ENCODE measurements at regions not wholly inside any gene's neighbourhood (a gene's known extent, or its start where the extent isn't known, plus 50 kb on each side); places are given as distances from the start of the nearest gene placed in this dataset.

DNA sequence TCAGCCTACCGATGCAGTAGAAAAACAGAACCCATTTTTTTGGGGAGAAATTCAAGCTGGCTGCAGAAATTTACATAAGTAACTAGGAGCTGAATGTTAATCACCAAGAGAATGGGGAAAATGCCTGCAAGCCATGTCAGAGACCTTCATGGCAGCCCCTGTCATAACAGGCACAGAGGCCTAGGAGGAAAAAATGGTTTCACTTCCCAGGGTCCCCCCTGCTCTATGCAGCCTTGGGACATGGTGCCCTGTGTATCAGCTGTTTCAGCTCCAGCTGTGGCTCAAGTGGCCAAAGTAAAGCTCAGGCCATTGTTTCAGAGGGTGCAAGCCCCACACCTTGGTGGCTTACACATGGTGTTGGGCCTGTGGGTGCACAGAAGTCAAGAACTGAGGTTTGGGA, 842.5 kb downstream of the FLRT2 start:
- dilution Hi-C loops (cut with HindIII; ENCODE audit: low sequenced_read_pairs, unreplicated experiment), result no loop called here

More for the DNA sequence above, 842.5 kb downstream of the FLRT2 start:
- in situ Hi-C loops (cut with MboI; ENCODE audit: low sequenced_read_pairs) (no loop called here), intact Hi-C loops (cut with micrococcal nuclease) (no loop called here)
- H3K56ac ChIP-seq (ENCODE audit: extremely low read depth, insufficient read depth, low read length), result no peak overlapping the region
- H2AK5ac ChIP-seq (ENCODE audit: low read depth, low read length), result no peak overlapping the region
- H4K8ac ChIP-seq (ENCODE audit: low read depth in 2 of 2, low read length in 2 of 2), result no peak overlapping the region
- H3K18ac ChIP-seq (ENCODE audit: low read depth, low read length), result no peak overlapping the region
- no peak overlapping the region for H3K4me2 ChIP-seq (ENCODE audit: low read depth, low read length)
- TF ChIP-seq, protein P1, sequence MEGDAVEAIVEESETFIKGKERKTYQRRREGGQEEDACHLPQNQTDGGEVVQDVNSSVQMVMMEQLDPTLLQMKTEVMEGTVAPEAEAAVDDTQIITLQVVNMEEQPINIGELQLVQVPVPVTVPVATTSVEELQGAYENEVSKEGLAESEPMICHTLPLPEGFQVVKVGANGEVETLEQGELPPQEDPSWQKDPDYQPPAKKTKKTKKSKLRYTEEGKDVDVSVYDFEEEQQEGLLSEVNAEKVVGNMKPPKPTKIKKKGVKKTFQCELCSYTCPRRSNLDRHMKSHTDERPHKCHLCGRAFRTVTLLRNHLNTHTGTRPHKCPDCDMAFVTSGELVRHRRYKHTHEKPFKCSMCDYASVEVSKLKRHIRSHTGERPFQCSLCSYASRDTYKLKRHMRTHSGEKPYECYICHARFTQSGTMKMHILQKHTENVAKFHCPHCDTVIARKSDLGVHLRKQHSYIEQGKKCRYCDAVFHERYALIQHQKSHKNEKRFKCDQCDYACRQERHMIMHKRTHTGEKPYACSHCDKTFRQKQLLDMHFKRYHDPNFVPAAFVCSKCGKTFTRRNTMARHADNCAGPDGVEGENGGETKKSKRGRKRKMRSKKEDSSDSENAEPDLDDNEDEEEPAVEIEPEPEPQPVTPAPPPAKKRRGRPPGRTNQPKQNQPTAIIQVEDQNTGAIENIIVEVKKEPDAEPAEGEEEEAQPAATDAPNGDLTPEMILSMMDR (conservative IDR thresholded peaks at IDR 0.05; ENCODE audit: low read depth, low read length), result no peak
- TF ChIP-seq FOS (IDR thresholded peaks at IDR 0.05; ENCODE audit: low read depth, low read length) (no peak), SMC3 (IDR thresholded peaks at IDR 0.05; ENCODE audit: low read depth, low read length) (no peak), RFX5 (IDR thresholded peaks at IDR 0.05; ENCODE audit: low read depth, low read length) (no peak), BHLHE40 (IDR thresholded peaks at IDR 0.05; ENCODE audit: low read depth, low read length) (no peak), POLR2A (IDR thresholded peaks at IDR 0.05; ENCODE audit: low read depth, low read length) (no peak), CEBPB (IDR thresholded peaks at IDR 0.05; ENCODE audit: low read depth, low read length) (no peak), RAD21 (IDR thresholded peaks at IDR 0.05; ENCODE audit: low read length) (no peak), RCOR1 (IDR thresholded peaks at IDR 0.05; ENCODE audit: insufficient replicate concordance, low read length) (no peak), MAZ (IDR thresholded peaks at IDR 0.05; ENCODE audit: borderline replicate concordance, low read depth, low read length) (no peak), CHD1 (IDR thresholded peaks at IDR 0.05; ENCODE audit: low read depth, low read length) (no peak)
- TF ChIP-seq, protein P2, sequence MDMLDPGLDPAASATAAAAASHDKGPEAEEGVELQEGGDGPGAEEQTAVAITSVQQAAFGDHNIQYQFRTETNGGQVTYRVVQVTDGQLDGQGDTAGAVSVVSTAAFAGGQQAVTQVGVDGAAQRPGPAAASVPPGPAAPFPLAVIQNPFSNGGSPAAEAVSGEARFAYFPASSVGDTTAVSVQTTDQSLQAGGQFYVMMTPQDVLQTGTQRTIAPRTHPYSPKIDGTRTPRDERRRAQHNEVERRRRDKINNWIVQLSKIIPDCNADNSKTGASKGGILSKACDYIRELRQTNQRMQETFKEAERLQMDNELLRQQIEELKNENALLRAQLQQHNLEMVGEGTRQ (IDR thresholded peaks at IDR 0.05; ENCODE audit: low read depth, low read length), result no peak
- H3K9me1 ChIP-seq (ENCODE audit: insufficient read depth, low read length), result no peaks in the 10 kb centered on the region
- 100% methylated on average over 1 of the region's 1 CpG; no CpG with 5 or more reads in 1 of the 2 experiments for WGBS, 2 experiments (ENCODE audit: extremely low coverage in 2 of 2, insufficient read length in 1 of 2)
- H3K23ac ChIP-seq (ENCODE audit: low read depth, low read length), result no peak overlapping the region
- CTCF ChIA-PET, result no interaction called here
- no peaks in the 10 kb centered on the region for H3K36me3 ChIP-seq (ENCODE audit: control insufficient read depth, insufficient read depth, low read length)
- no peak overlapping the region for H2BK15ac ChIP-seq (ENCODE audit: low read depth, low read length)
- no peaks in the 10 kb centered on the region; the same call in 1 of the 2 replicates for H3K9me3 ChIP-seq (ENCODE audit: control insufficient read depth, insufficient read depth, low read length)
- H4K20me1 ChIP-seq (ENCODE audit: insufficient read depth, low read length), result no peaks in the 10 kb centered on the region
- H4K91ac ChIP-seq (ENCODE audit: insufficient read depth, low read depth, low read length), result no peak overlapping the region
- no TSS peak for BruUV-seq (replicated peaks)
- no peaks in the 10 kb centered on the region for H3K27me3 ChIP-seq (ENCODE audit: control insufficient read depth, insufficient read depth, low read length)
- DNase-seq (no peak), ATAC-seq (ENCODE audit: low read depth) (no peak)
- no peak overlapping the region for H3K27ac ChIP-seq (ENCODE audit: insufficient read depth, low read length)
- H2BK5ac ChIP-seq (ENCODE audit: low read depth, low read length, poor library complexity, severe bottlenecking), result no peak overlapping the region
- H2AK9ac ChIP-seq (replicated peaks; ENCODE audit: low read depth, low read length, poor library complexity), result no peak overlapping the region
- H4K5ac ChIP-seq (ENCODE audit: low read depth, low read length), result no peak overlapping the region
- H3K4me3 ChIP-seq (ENCODE audit: insufficient read depth, low read depth, low read length), result no peak overlapping the region
- no peak overlapping the region for H2BK120ac ChIP-seq (ENCODE audit: low read depth, low read length)
- H3K4ac ChIP-seq (ENCODE audit: low read depth, low read length), result no peak overlapping the region
- H2AFZ ChIP-seq (replicated peaks; ENCODE audit: low read length, poor library complexity), result no peak overlapping the region
- H3K79me1 ChIP-seq (ENCODE audit: low read depth in 1 of 2, low read length in 2 of 2), result no peaks in the 10 kb centered on the region
- H2BK20ac ChIP-seq (ENCODE audit: low read depth, low read length), result no peak overlapping the region
- H3K14ac ChIP-seq (replicated peaks; ENCODE audit: low read depth, low read length), result no peak overlapping the region
- POLR2A ChIA-PET (ENCODE audit: unreplicated experiment), result no interaction called here
- no peak overlapping the region for H3K9ac ChIP-seq (ENCODE audit: low read depth, low read length)
- H3K4me1 ChIP-seq (ENCODE audit: control insufficient read depth, insufficient read depth, low read length), result no peaks in the 10 kb centered on the region

Measured in IMR-90 (cell line).